HG02759 (cell line): ENCODE measurements at regions not wholly inside any gene's neighbourhood (a gene's known extent, or its start where the extent isn't known, plus 50 kb on each side); places are given as distances from the start of the nearest gene placed in this dataset.

Source experiments
- ATAC-seq: cut with Tn5 transposase; IDR thresholded peaks from one replicate; pipeline ENCODE4 v1.9.1; 2021; ENCODE audit warnings: mild to moderate bottlenecking, moderate library complexity; ENCODE audit not compliant: unreplicated experiment

- ATAC-seq, result no peak
Observed at GRCh38 chr4:138702190-138702824, 313.3 kb upstream of the NOCT start.

- no peak for ATAC-seq
Observed at GRCh38 chr4:138698641-138699040, 316.9 kb upstream of the NOCT start.

- ATAC-seq, result no peak
Observed at GRCh38 chr4:138697851-138698250, 317.7 kb upstream of the NOCT start.

- no peak for ATAC-seq
Observed at GRCh38 chr4:138696771-138697170, 318.8 kb upstream of the NOCT start.

GRCh38 chr4:138696058-138696457 lies 319.5 kb upstream of the NOCT start:
- ATAC-seq, result no peak

- no peak for ATAC-seq
Observed at GRCh38 chr4:138693526-138693925, 322.1 kb upstream of the NOCT start.

GRCh38 chr4:138692411-138692810 lies 323.2 kb upstream of the NOCT start:
- no peak for ATAC-seq

GRCh38 chr4:138689593-138689992 lies 326.0 kb upstream of the NOCT start:
- ATAC-seq, result no peak

- ATAC-seq, result no peak
Observed at GRCh38 chr4:138689187-138689586, 326.4 kb upstream of the NOCT start.

- ATAC-seq, result no peak
Observed at GRCh38 chr4:138688408-138689085, 327.0 kb upstream of the NOCT start.

GRCh38 chr4:138686106-138686835 lies 329.3 kb upstream of the NOCT start:
- ATAC-seq, result no peak

- no peak for ATAC-seq
Observed at GRCh38 chr4:138685316-138685715, 330.3 kb upstream of the NOCT start.

GRCh38 chr4:138680989-138681604 lies 334.5 kb upstream of the NOCT start:
- ATAC-seq, result peak; percentile 83

GRCh38 chr4:138680256-138680655 lies 335.3 kb upstream of the NOCT start:
- ATAC-seq, result no peak

- no peak for ATAC-seq
Observed at GRCh38 chr4:138678985-138679746, 336.4 kb upstream of the NOCT start.

- no peak for ATAC-seq
Observed at GRCh38 chr4:138677748-138678147, 337.8 kb upstream of the NOCT start.

- no peak for ATAC-seq
Observed at GRCh38 chr4:138677212-138677611, 338.4 kb upstream of the NOCT start.

GRCh38 chr4:138675685-138676084 lies 339.9 kb upstream of the NOCT start:
- ATAC-seq, result no peak

GRCh38 chr4:138674209-138674608 lies 341.4 kb upstream of the NOCT start:
- ATAC-seq, result no peak

GRCh38 chr4:138673053-138673452 lies 342.5 kb upstream of the NOCT start:
- peak; percentile 45 for ATAC-seq
